ENCODE measurements at regions not wholly inside any gene's neighbourhood (a gene's known extent, or its start where the extent isn't known, plus 50 kb on each side); places are given as distances from the start of the nearest gene placed in this dataset.

DNA sequence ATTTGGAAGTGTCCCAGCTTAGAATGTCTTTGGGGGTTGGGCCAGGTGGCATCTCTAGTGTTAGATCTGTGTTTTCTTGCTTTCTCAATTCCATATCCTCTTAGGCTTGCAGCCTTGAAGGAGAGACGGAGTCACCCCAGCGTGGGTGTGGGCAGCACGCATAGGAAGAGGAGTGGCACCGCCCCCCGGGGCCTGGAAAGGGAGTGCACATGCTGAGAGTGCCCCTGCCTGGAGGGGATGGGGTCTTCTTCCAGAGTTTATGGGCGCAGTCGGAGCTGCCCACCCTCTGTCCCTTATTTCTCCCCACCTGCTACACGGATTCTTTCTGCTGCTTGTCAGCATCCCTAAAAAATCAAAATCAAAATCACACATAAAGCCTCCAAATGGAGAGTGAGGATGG, 309.7 kb downstream of the QKI start:
- DNase-seq (ENCODE audit: low spot score) = no peak
- Histone ChIP-seq H3K79me2 (ENCODE audit: insufficient read depth, low read length) (no peaks in the 10 kb centered on the region), H3K9ac (ENCODE audit: insufficient read depth, low read depth, low read length) (no peak overlapping the region), H2AFZ (ENCODE audit: low read length) (no peak overlapping the region), H3K4me1 (ENCODE audit: insufficient read depth, low read length) (no peaks in the 10 kb centered on the region), H3K36me3 (replicated peaks in 1 of 2; ENCODE audit: control insufficient read depth in 1 of 2, insufficient read depth in 2 of 2, low read length in 2 of 2) (no peaks in the 10 kb centered on the region), H4K20me1 (ENCODE audit: insufficient read depth, low read length) (no peaks in the 10 kb centered on the region), H3K27ac (ENCODE audit: extremely low read length, insufficient read depth, low read length) (no peak overlapping the region), H3K27me3 (ENCODE audit: control insufficient read depth in 1 of 2, insufficient read depth in 2 of 2, low read length in 2 of 2) (peaks cover 0 to 57% of the 10 kb centered on the region in 2 experiments; a peak in 4 of 5 replicates), H3K9me3 (ENCODE audit: low read length) (no peaks in the 10 kb centered on the region), H3K4me3 (replicated peaks in 1 of 3; ENCODE audit: insufficient read depth in 1 of 3, low read depth in 2 of 3, low read length in 3 of 3) (no peak overlapping the region), H3K4me2 (ENCODE audit: low read depth, low read length) (no peak overlapping the region)
- ATAC-seq = no peak
- 16% methylated on average over 8 of the region's 8 CpGs for WGBS (ENCODE audit: low lambda C conversion rate)
- ChIA-PET CTCF (ENCODE audit: low intra/inter-chr PET ratio, low total read pairs) (no interaction called here), POLR2A (no interaction called here)
- in situ Hi-C loops (cut with HindIII; ENCODE audit: extremely low pct_ligation_motif_present, low pct_unique_long_range_greater_than_20kb) (no loop called here), intact Hi-C loops (cut with micrococcal nuclease; ENCODE audit: unreplicated experiment) (no loop called here)
- TF ChIP-seq ZSCAN21 (CRISPR knock-in tag; IDR thresholded peaks at IDR 0.05; ENCODE audit: borderline replicate concordance) (no peak), ZNF382 (CRISPR knock-in tag; IDR thresholded peaks at IDR 0.05; ENCODE audit: borderline replicate concordance) (no peak), SMARCE1 (IDR thresholded peaks at IDR 0.05; ENCODE audit: borderline replicate concordance) (no peak), KDM4B (CRISPR knock-in tag; IDR thresholded peaks at IDR 0.05) (no peak), ZNF766 (CRISPR knock-in tag; IDR thresholded peaks at IDR 0.05; ENCODE audit: borderline replicate concordance) (no peak), ZNF781 (CRISPR knock-in tag; IDR thresholded peaks at IDR 0.05; ENCODE audit: borderline replicate concordance, not compliant biosample characterization) (no peak), NRL (CRISPR knock-in tag; IDR thresholded peaks at IDR 0.05; ENCODE audit: borderline replicate concordance) (no peak), ATRX (CRISPR knock-in tag; IDR thresholded peaks at IDR 0.05; ENCODE audit: borderline replicate concordance) (no peak), ZNF816 (CRISPR knock-in tag; IDR thresholded peaks at IDR 0.05; ENCODE audit: borderline replicate concordance) (no peak), SYNCRIP (IDR thresholded peaks at IDR 0.05; ENCODE audit: insufficient read depth, low read depth, low read length) (no peak), SIN3A (IDR thresholded peaks at IDR 0.05; ENCODE audit: borderline replicate concordance, low read depth, low read length) (no peak)
- no TSS peak for BruUV-seq (replicated peaks)
- FAIRE-seq = no peak

Data from HepG2 (cell line).